NCI-H460 (cell line): ENCODE measurements at regions not wholly inside any gene's neighbourhood (a gene's known extent, or its start where the extent isn't known, plus 50 kb on each side); places are given as distances from the start of the nearest gene placed in this dataset.
"Not testable (repeated sequence)": the region's sequence is repeated elsewhere in the genome, so short reads cannot be mapped to it uniquely, and the experiment has no call there.

Source experiments
- DNase-seq: peaks from one replicate; pipeline ENCODE4 v3.0.0-alpha.2; 2016; ENCODE audit warnings: low read depth; ENCODE audit errors: extremely low read depth

- peak; percentile 94 for DNase-seq
These were observed 104.6 kb downstream of the OR2B2 start for GRCh38 chr6:27807441-27808241.

- no peak for DNase-seq
These were observed 105.2 kb downstream of the OR2B2 start for GRCh38 chr6:27806981-27807440.

DNA sequence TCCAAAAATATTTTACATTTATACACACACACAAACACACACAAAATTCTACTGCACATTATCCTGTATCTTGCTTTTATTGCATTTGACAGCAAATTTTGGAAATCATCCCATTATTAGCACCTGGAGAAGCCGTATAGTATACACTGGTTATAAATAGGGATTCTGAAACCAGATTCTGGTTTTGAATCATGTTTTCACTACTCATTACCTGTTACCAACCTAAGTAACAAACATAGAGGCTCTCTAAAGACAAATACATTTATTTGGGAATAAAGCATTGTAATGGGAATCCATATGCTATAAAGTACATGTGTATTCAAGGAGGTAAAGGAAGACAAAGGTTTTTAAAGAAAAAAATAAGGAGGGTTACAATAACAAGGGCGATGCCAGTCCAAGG, 106.8 kb downstream of the OR2B2 start:
- DNase-seq = no peak

DNA sequence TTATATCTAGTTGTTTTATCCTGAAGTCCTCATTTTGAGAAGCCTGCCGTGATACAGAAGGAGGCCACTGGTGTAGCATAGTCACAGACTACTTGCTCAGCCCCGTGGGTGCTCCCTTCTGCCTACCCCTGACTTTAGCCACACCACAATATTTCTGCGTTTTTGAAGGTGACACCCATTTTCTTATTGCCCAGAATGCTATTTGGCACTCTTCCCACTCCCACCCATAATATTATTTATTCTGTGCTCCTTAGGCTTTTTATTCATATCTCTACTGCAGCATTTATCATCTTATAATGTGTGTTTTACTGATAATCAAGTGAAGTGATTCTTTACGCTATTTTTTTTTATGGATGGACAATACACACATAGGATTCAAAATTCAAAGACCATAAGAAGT, 107.3 kb downstream of the OR2B2 start:
- no peak for DNase-seq

DNA sequence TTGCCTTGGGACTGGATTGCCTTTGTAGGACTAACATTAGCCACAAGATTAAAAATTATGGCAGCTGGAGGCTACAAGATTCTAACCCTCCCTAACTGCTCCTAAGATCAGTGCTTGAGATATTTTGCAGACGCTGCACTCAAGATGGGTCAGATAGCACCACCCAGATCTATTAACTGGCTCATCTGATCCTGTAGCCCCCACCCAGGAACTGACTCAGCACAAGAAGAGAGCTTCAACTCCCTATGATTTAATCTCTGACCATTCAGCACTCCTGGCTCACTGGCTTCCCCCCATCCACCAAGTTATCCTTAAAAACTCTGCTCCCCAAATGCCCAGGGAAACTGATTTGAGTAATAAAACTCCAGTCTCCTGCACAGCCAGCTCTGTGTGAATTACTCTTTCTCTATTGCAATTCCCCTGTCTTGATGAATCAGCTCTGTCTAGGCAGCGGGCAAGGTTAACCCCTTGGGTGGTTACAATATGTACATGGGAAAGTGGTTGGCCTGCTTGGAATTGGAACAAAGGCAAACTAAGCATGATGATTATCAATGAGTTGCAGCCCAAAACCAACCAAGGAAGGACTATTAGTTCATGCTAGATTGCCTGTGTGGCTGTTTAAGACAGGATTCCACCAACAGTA, 111.3 kb downstream of the OR2B2 start:
- DNase-seq = no peak

- no peak for DNase-seq
These were observed 114.2 kb downstream of the OR2B2 start for GRCh38 chr6:27797960-27798359.

GRCh38 chr6:27796736-27797481, 115.3 kb downstream of the OR2B2 start:
- DNase-seq = not testable (repeated sequence)

- DNase-seq = peak; percentile 88
These were observed 116.3 kb downstream of the OR2B2 start for GRCh38 chr6:27795697-27796494.

DNA sequence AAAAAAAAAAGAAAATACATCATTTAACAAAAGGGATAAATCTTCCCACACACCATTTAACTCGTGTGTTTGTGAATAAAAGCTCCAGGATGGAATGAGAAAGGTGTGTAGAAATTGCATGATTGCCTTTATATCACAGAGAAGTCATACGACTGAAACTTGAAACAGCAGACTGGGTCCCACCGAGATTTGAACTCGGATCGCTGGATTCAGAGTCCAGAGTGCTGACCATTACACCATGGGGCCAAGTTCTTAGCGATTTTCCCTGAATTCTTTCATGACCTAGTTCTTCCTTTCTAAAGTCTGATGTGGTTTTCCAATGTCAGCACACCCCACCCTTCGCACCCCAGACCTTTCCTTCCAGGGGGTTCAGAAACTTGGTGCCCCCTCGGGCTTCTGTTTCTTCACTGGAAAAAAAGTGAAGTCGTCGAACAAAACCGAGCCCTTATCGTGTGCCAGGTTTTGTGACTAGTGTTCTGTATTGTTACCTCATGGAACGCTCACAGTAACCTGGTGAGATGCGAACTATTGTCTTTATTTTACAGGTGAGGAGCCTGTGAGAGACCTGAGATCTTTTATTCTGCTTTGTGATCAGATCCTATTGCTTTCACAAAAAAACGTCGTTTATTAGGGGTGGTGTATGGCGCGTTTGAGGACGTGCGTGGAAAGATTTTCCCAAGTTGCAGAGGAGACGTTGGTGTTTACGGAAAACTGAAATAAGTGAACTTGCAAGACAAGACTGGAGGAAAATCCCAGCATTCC, 120.8 kb downstream of the OR2B2 start:
- DNase-seq = peak; percentile 82

DNA sequence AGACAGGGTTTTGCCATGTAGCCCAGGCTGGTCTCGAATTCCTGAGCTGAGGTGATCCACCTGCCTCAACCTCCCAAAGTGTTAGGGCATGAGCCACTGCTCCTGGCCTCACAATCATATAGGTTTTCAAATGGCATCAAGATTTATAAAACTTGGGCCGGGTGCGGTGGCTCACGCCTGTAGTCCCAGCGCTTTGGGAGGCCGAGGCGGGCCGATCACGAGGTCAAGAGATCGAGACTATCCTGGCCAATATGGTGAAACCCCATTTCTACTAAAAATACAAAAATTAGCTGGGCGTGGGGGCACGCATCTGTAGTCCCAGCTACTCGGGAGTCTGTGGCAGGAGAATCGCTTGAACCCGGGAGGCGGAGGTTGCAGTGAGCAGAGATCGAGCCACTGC, 123.8 kb downstream of the OR2B2 start:
- not testable (repeated sequence) for DNase-seq

DNA sequence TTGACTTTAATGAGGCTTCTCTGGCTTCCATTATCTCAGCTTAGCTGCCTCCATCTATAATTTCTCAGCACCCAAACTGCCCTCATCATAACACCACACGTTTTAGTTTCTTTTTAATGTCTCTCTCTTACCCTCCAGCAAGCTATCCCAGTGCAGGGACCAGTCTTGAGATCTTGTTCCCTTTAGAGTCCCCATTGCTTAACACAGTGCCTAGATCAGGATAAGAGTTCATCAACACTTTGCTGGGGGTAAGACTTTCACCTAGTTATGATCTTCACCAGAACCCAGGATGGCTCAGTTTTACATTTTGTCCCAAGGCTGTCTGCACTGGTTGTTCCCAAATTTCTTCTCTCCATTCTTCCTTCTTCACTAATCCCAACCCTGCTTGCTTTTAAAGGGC, 126.1 kb downstream of the OR2B2 start:
- DNase-seq = no peak

DNA sequence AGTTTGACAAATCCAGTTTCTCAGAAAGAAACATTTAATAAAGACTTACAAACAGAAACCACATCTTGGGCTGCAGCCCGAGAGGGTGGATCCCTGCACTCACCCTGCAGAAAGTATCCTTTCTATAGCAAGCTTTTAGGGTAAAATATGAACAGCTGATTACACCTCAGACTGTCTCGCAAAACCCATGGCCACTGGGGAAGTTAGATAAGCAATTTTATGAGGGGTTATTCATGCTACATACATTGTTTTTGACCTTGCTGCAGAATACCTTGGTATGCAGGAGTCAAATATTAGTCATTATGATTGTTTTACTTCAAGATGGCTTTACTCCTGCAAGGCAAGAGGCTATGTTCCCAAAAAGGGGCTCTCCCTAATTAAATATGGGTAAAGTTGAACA, 126.9 kb downstream of the OR2B2 start:
- DNase-seq = no peak

- DNase-seq = no peak
These were observed 129.4 kb downstream of the OR2B2 start for GRCh38 chr6:27782748-27783147.

GRCh38 chr6:27778625-27779417, 133.4 kb downstream of the OR2B2 start:
- DNase-seq = no peak

GRCh38 chr6:27777614-27778355, 134.4 kb downstream of the OR2B2 start:
- no peak for DNase-seq

GRCh38 chr6:27777126-27777525, 135.1 kb downstream of the OR2B2 start:
- DNase-seq = no peak

DNA sequence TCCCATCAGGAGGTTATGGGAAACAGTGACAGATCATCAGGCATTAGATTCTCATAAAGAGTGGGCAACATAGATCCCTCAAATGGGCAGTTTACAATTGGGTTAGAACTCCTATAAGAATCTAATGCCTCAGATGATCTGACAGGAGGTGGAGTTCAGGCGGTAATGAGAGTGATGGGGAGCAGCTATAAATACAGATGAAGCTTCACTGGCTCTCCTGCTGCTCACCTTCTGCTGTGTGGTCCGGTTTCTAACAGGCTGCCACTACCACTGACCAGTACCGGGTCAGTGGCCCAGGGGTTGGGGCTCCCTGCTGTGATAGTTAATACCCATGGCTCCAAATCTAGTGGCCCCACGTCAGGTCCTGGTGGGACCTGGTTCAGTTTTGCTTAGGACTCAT, 135.7 kb downstream of the OR2B2 start:
- no peak for DNase-seq

DNA sequence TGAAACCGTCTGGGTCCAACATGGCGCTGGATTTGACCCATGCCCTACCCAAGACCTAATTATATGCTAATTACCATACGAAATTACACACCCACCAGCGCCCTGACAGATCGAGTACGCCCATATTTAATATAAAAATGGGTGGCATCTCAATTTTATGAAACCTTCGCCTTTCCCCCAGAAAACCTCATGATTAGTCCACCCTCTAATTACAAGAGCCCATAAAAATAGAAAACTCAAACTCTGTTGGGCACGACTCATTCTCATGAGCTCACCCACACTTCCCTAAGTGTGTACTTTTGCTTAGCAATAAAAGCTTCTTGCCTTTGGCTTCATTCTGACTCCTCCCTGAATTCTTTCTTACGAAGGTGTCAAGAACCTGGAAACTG, 136.4 kb downstream of the OR2B2 start:
- no peak for DNase-seq
